H9 (cell line): ENCODE measurements at regions not wholly inside any gene's neighbourhood (a gene's known extent, or its start where the extent isn't known, plus 50 kb on each side); places are given as distances from the start of the nearest gene placed in this dataset.

ENCODE experiments used
- DNase-seq: peaks from one replicate; pipeline ENCODE4 v3.0.0-alpha.2; 2017
- H2AFZ ChIP-seq: one replicate; pipeline ENCODE4 v1.6.1; 2013; ENCODE audit warnings: mild to moderate bottlenecking, low read length, control low read depth, moderate library complexity
- H2AK5ac ChIP-seq: 2 replicates; pipeline ENCODE4 v1.6.1; 2013; ENCODE audit warnings: low read length, control low read depth, mixed read lengths; ENCODE audit not compliant: insufficient read length
- H2BK120ac ChIP-seq: one replicate; pipeline ENCODE4 v1.6.1; 2013; ENCODE audit warnings: low read depth, mild to moderate bottlenecking, low read length, control low read depth, inconsistent platforms; ENCODE audit not compliant: poor library complexity, severe bottlenecking
- H2BK12ac ChIP-seq: 2 replicates; pipeline ENCODE4 v1.6.1; 2013; ENCODE audit warnings: low read length, control low read depth, mixed read lengths, low read depth; ENCODE audit not compliant: insufficient read length
- H2BK15ac ChIP-seq: 2 replicates; pipeline ENCODE4 v1.6.1; 2013; ENCODE audit warnings: low read depth, low read length, control low read depth
- H2BK20ac ChIP-seq: one replicate; pipeline ENCODE4 v1.6.1; 2013; ENCODE audit warnings: low read depth, mild to moderate bottlenecking, low read length, control low read depth, inconsistent platforms; ENCODE audit not compliant: poor library complexity, severe bottlenecking
- H2BK5ac ChIP-seq: 2 replicates; pipeline ENCODE4 v1.6.1; 2013; ENCODE audit warnings: low read length, control low read depth, mixed read lengths; ENCODE audit not compliant: insufficient read length
- H3K14ac ChIP-seq: 2 replicates; pipeline ENCODE4 v1.6.1; 2013; ENCODE audit warnings: low read length, control low read depth; ENCODE audit not compliant: insufficient read depth
- H3K18ac ChIP-seq: 2 replicates; pipeline ENCODE4 v1.6.1; 2013; ENCODE audit warnings: low read depth, mild to moderate bottlenecking, mixed read lengths, low read length, control low read depth; ENCODE audit not compliant: insufficient read length
- H3K23ac ChIP-seq: 2 replicates; pipeline ENCODE4 v1.6.1; 2013; ENCODE audit warnings: low read length, control low read depth, mixed read lengths, low read depth; ENCODE audit not compliant: insufficient read length
- H3K23me2 ChIP-seq: 2 replicates; pipeline ENCODE4 v1.6.1; 2013; ENCODE audit warnings: low read depth, mild to moderate bottlenecking, mixed read lengths, low read length, control low read depth; ENCODE audit not compliant: insufficient read length, poor library complexity, severe bottlenecking
- H3K27ac ChIP-seq: 2 replicates; pipeline ENCODE4 v1.5.1; 2013; ENCODE audit warnings: low read length, control low read depth, mixed read lengths, low read depth; ENCODE audit not compliant: insufficient read length
- H3K27me3 ChIP-seq: 2 replicates; pipeline ENCODE4 v1.6.1; 2013; ENCODE audit warnings: low read length, control low read depth, inconsistent platforms; ENCODE audit not compliant: insufficient read depth
- H3K4ac ChIP-seq: 2 replicates; pipeline ENCODE4 v1.6.1; 2013; ENCODE audit warnings: low read depth, mild to moderate bottlenecking, control low read depth, inconsistent platforms, low read length, moderate library complexity
- H3K4me1 ChIP-seq: 2 replicates; pipeline ENCODE4 v1.6.1; 2013; ENCODE audit warnings: low read length, control low read depth, inconsistent platforms; ENCODE audit not compliant: insufficient read depth
- H3K4me2 ChIP-seq: 2 replicates; pipeline ENCODE4 v1.6.1; 2013; ENCODE audit warnings: low read length, control low read depth, mixed read lengths; ENCODE audit not compliant: insufficient read length, insufficient read depth
- H3K56ac ChIP-seq: 2 replicates; pipeline ENCODE4 v1.6.1; 2013; ENCODE audit warnings: low read depth, mild to moderate bottlenecking, mixed read lengths, low read length, control low read depth; ENCODE audit not compliant: insufficient read length
- H3K79me1 ChIP-seq: 2 replicates; pipeline ENCODE4 v1.6.1; 2013; ENCODE audit warnings: low read depth, mild to moderate bottlenecking, moderate library complexity, low read length, control low read depth, inconsistent platforms; ENCODE audit not compliant: insufficient read depth, poor library complexity, severe bottlenecking
- H3K79me2 ChIP-seq: 2 replicates; pipeline ENCODE4 v1.6.1; 2013; ENCODE audit warnings: low read length, control low read depth, inconsistent platforms; ENCODE audit not compliant: insufficient read depth
- H3K9ac ChIP-seq: 2 replicates; pipeline ENCODE4 v1.6.1; 2013; ENCODE audit warnings: low read length, control low read depth, mixed read lengths; ENCODE audit not compliant: insufficient read length; ENCODE audit errors: extremely low read depth
- H3K9me3 ChIP-seq: one replicate; pipeline ENCODE4 v1.6.1; 2013; ENCODE audit warnings: low read depth, low read length, inconsistent platforms; ENCODE audit not compliant: control insufficient read depth
- H3T11ph ChIP-seq: one replicate; pipeline ENCODE4 v1.6.1; 2013; ENCODE audit warnings: mild to moderate bottlenecking, low read length, control low read depth, inconsistent platforms
- H4K20me1 ChIP-seq: one replicate; pipeline ENCODE4 v1.6.1; 2013; ENCODE audit not compliant: control insufficient read depth, insufficient read length, insufficient read depth
- H4K5ac ChIP-seq: 2 replicates; pipeline ENCODE4 v1.6.1; 2013; ENCODE audit warnings: low read depth, mild to moderate bottlenecking, mixed read lengths, low read length, control low read depth; ENCODE audit not compliant: insufficient read length
- H4K8ac ChIP-seq: replicated peaks from 2 replicates; pipeline ENCODE4 v1.6.1; 2013; ENCODE audit warnings: low read length, control low read depth, mixed read lengths, low read depth; ENCODE audit not compliant: insufficient read length
- H4K91ac ChIP-seq: 2 replicates; pipeline ENCODE4 v1.6.1; 2013; ENCODE audit warnings: low read depth, mild to moderate bottlenecking, moderate library complexity, mixed read lengths, low read length, control low read depth; ENCODE audit not compliant: insufficient read length
- H3K27ac Mint-ChIP-seq, 3 experiments: 2 replicates in 2 of 3; 3 replicates in 1 of 3; pipeline ENCODE4 v1.8.0; 2020 to 2021; ENCODE audit warnings: mixed read lengths in 3 of 3, mild to moderate bottlenecking in 1 of 3, moderate library complexity in 1 of 3
- H3K27me3 Mint-ChIP-seq: 2 replicates; pipeline ENCODE4 v1.8.0; 2021; ENCODE audit warnings: low read depth, mild to moderate bottlenecking, moderate library complexity, mixed read lengths
- H3K36me3 Mint-ChIP-seq, 3 experiments: 2 replicates in 2 of 3; 3 replicates in 1 of 3; pipeline ENCODE4 v1.8.0; 2020 to 2021; ENCODE audit warnings: low read depth in 3 of 3, mixed read lengths in 3 of 3; ENCODE audit not compliant: insufficient read depth in 1 of 3
- H3K4me1 Mint-ChIP-seq, 2 experiments: 2 replicates each; pipeline ENCODE4 v1.8.0; 2020; ENCODE audit warnings: mixed read lengths in 2 of 2
- H3K4me3 Mint-ChIP-seq, 2 experiments: 2 replicates in 1 of 2; 3 replicates in 1 of 2; pipeline ENCODE4 v1.8.0; 2020 to 2021; ENCODE audit warnings: mild to moderate bottlenecking in 2 of 2, mixed read lengths in 2 of 2, moderate library complexity in 1 of 2
- H3K9me3 Mint-ChIP-seq, 2 experiments: 2 replicates in 1 of 2; 3 replicates in 1 of 2; pipeline ENCODE4 v1.8.0; 2020; ENCODE audit warnings: mild to moderate bottlenecking in 2 of 2, mixed read lengths in 2 of 2, moderate library complexity in 1 of 2
- CTCF ChIP-seq: fragments of 200-600 bp; sonication (generic); conservative IDR thresholded peaks from 3 replicates; pipeline ENCODE4 v1.8.0; 2021; ENCODE audit warnings: antibody characterized with exemption, mild to moderate bottlenecking
- WGBS: extraction: QIAGEN DNeasy Blood & Tissue Kit; methylation state at CpG from one replicate; pipeline ENCODE4 v1.1.7; 2013; ENCODE audit warnings: missing lambda C conversion rate, low lambda C conversion rate, mixed read lengths; ENCODE audit not compliant: insufficient read length; ENCODE audit errors: extremely low coverage; 5-methylcytosine and 5-hydroxymethylcytosine counted together

GRCh38 chr4:167943872-167944505 is 148.3 kb upstream of the ANXA10 start:
- Histone ChIP-seq H4K20me1 (no peaks in the 10 kb centered on the region), H3T11ph (no peak overlapping the region), H4K91ac (no peak overlapping the region), H3K27ac (no peak overlapping the region), H3K56ac (no peak overlapping the region), H4K5ac (no peak overlapping the region), H2BK120ac (no peak overlapping the region), H3K79me1 (no peaks in the 10 kb centered on the region), H3K79me2 (no peaks in the 10 kb centered on the region), H3K4me2 (no peak overlapping the region), H3K4me1 (no peaks in the 10 kb centered on the region), H3K23me2 (no peaks in the 10 kb centered on the region), H2AFZ (no peak overlapping the region), H3K14ac (no peak overlapping the region), H3K4ac (no peak overlapping the region), H2BK20ac (no peak overlapping the region), H3K9me3 (no peaks in the 10 kb centered on the region), H3K9ac (no peak overlapping the region), H2BK5ac (no peak overlapping the region), H4K8ac (no peak overlapping the region), H2BK12ac (no peak overlapping the region), H3K23ac (no peak overlapping the region), H2BK15ac (no peak overlapping the region), H2AK5ac (no peak overlapping the region), H3K27me3 (no peaks in the 10 kb centered on the region), H3K18ac (no peak overlapping the region)
- no peak for DNase-seq
- H3K9me3 Mint-ChIP-seq, result no peaks in the 10 kb centered on the region
- no CpG with 5 or more reads among the region's 3 CpGs for WGBS
- H3K4me3 Mint-ChIP-seq, result no peak overlapping the region
- peak overlapping the region in 2 of 3 experiments; percentile 35 to 88; a peak in 1 of 7 replicates for H3K27ac Mint-ChIP-seq
- no peaks in the 10 kb centered on the region; a peak in 1 of 7 replicates for H3K36me3 Mint-ChIP-seq
- no peaks in the 10 kb centered on the region for H3K27me3 Mint-ChIP-seq
- peaks cover 11 to 16% of the 10 kb centered on the region in 2 experiments for H3K4me1 Mint-ChIP-seq
- no peak for TF ChIP-seq CTCF
